Endothelial cell (in vitro differentiated cells): ENCODE measurements at regions not wholly inside any gene's neighbourhood (a gene's known extent, or its start where the extent isn't known, plus 50 kb on each side); places are given as distances from the start of the nearest gene placed in this dataset.
"Not testable (repeated sequence)": the region's sequence is repeated elsewhere in the genome, so short reads cannot be mapped to it uniquely, and the experiment has no call there.

Experiments used
- DNase-seq: peaks from one replicate; pipeline ENCODE4 v3.0.0; 2021; ENCODE audit warnings: low spot score
- H3K27ac Mint-ChIP-seq: one replicate; pipeline ENCODE4 v1.8.0; 2021; ENCODE audit warnings: mixed read lengths, inconsistent platforms; ENCODE audit not compliant: unreplicated experiment
- H3K27me3 Mint-ChIP-seq: one replicate; pipeline ENCODE4 v1.8.0; 2021; ENCODE audit warnings: mild to moderate bottlenecking, moderate library complexity, mixed read lengths, inconsistent platforms; ENCODE audit not compliant: unreplicated experiment
- H3K36me3 Mint-ChIP-seq: one replicate; pipeline ENCODE4 v1.8.0; 2021; ENCODE audit warnings: mild to moderate bottlenecking, low read depth, mixed read lengths, inconsistent platforms; ENCODE audit not compliant: unreplicated experiment
- H3K4me1 Mint-ChIP-seq: one replicate; pipeline ENCODE4 v1.8.0; 2021; ENCODE audit warnings: mild to moderate bottlenecking, mixed read lengths, inconsistent platforms; ENCODE audit not compliant: unreplicated experiment
- H3K4me3 Mint-ChIP-seq: one replicate; pipeline ENCODE4 v1.8.0; 2021; ENCODE audit warnings: mild to moderate bottlenecking, mixed read lengths, inconsistent platforms; ENCODE audit not compliant: unreplicated experiment
- H3K9me3 Mint-ChIP-seq: one replicate; pipeline ENCODE4 v1.8.0; 2021; ENCODE audit warnings: mixed read lengths, inconsistent platforms; ENCODE audit not compliant: unreplicated experiment
- CTCF ChIP-seq: fragments of 200-600 bp; sonication (generic); IDR thresholded peaks from one replicate; pipeline ENCODE4 v1.5.0; 2021; ENCODE audit warnings: antibody characterized with exemption; ENCODE audit not compliant: unreplicated experiment

DNA sequence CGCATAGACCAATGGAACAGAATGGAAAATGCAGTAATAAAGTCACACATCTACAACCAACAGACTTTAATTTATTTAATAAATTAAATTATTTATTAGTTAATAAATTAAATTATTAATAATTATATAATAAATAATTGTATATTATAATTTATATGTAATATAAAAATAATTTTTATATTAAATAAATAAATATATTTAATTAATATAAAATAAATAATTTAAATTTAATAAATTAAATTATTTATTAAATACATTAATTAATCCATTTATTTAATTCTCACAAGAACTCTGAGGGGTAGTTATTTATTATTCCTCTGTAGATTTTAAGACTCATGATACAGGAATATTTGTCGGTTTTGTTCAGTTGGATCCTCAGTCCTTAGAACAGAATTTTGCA lies 176.1 kb upstream of the ADAMTS19 start:
- DNase-seq, result no peak
- no peak overlapping the region for H3K4me3 Mint-ChIP-seq
- no peak overlapping the region for H3K27ac Mint-ChIP-seq
- H3K9me3 Mint-ChIP-seq, result no peaks in the 10 kb centered on the region
- no peaks in the 10 kb centered on the region for H3K27me3 Mint-ChIP-seq
- peaks cover 5% of the 10 kb centered on the region for H3K4me1 Mint-ChIP-seq
- no peak for TF ChIP-seq CTCF
- no peaks in the 10 kb centered on the region for H3K36me3 Mint-ChIP-seq

DNA sequence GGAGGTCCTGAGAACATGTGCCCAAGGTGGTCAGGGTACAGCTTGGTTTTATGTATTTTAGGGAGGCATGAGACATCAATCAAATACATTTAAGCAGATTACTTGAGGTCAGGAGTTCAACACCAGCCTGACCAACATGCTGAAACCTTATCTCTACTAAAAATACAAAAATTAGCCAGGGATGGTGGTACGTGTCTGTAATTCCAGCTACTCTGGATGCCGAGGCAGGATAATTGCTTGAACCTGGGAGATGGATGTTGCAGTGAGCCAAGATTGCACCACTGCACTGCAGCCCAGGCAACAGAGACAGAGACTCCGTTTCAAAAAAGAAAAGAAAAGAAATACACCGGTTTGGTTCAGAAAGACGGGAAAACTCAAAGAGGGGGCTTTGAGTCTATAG lies 165.9 kb upstream of the ADAMTS19 start:
- H3K9me3 Mint-ChIP-seq, H3K36me3 Mint-ChIP-seq, H3K4me3 Mint-ChIP-seq, H3K4me1 Mint-ChIP-seq, DNase-seq, H3K27me3 Mint-ChIP-seq, H3K27ac Mint-ChIP-seq: not testable (repeated sequence)

DNA sequence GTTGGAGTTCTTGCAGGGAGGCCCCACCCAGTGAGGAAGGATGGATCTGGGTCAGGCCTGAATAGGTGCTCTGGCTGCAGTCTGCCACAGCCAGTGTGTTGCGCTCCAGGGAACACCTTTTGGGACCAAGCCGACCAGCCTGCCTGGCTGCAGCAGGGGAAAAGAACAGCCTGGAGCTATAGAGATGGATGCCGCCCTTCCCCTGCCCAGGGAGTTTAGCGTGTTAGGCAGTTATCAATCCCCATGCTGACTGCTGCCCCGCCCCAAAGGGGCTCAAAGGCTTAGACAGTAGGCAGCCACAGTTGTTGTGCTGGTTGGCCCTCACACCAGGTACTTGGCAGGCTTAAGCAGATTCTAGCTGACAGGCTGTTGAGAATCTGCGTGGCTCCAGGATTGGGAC lies 153.4 kb upstream of the ADAMTS19 start:
- no peaks in the 10 kb centered on the region for H3K9me3 Mint-ChIP-seq

DNA sequence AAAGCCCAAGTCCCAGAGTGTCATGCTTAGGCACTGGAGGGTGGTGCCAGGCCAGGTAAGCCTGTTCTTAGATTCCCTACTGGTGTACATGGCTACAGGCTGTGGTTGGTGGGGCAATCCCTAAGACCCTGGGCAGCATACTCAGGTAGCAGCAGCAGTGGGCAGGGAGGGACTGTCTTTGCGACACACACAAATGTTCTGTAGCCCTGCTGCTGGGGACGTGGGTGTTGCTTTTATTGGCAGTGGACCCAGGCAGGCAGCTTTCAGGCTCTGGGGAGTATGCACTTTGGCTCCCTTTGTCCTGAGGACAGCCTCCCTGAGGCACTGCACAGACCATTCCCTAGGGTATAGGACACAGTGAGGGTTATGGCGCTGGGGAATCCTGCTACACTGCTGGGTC lies 137.1 kb upstream of the ADAMTS19 start:
- Mint-ChIP-seq H3K27ac (no peak overlapping the region), H3K4me1 (no peaks in the 10 kb centered on the region), H3K36me3 (no peaks in the 10 kb centered on the region), H3K4me3 (no peak overlapping the region), H3K9me3 (no peaks in the 10 kb centered on the region), H3K27me3 (no peaks in the 10 kb centered on the region)
- no peak for TF ChIP-seq CTCF
- no peak for DNase-seq

More for the DNA sequence above, 153.4 kb upstream of the ADAMTS19 start:
- Mint-ChIP-seq H3K4me3 (no peak overlapping the region), H3K4me1 (no peaks in the 10 kb centered on the region), H3K27me3 (no peaks in the 10 kb centered on the region), H3K27ac (no peak overlapping the region), H3K36me3 (no peaks in the 10 kb centered on the region)
- DNase-seq, result no peak
- TF ChIP-seq CTCF, result no peak

DNA sequence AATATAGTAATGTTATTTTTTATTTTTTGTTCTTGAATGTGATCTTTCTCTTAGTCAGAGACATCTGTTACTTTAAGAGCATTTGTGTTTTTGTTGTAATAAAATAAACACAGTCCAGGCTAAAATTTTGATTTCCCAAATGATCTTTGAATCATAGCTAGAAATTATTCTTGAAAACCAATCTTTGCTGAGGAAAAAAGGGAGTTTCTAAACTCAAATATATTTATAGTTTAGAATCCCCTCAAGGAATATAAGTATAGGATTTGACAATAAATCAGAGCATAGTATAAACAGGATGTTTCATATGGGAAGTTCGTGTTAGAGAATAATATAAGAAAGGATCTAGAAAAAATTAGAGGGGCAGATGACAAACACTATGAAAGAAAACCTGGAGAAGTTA lies 118.8 kb upstream of the ADAMTS19 start:
- no peaks in the 10 kb centered on the region for H3K36me3 Mint-ChIP-seq
- H3K27me3 Mint-ChIP-seq, result no peaks in the 10 kb centered on the region
- no peak for TF ChIP-seq CTCF
- no peak for DNase-seq
- H3K27ac Mint-ChIP-seq, result no peak overlapping the region
- H3K9me3 Mint-ChIP-seq, result no peaks in the 10 kb centered on the region
- H3K4me1 Mint-ChIP-seq, result peaks cover 5% of the 10 kb centered on the region
- H3K4me3 Mint-ChIP-seq, result no peak overlapping the region

DNA sequence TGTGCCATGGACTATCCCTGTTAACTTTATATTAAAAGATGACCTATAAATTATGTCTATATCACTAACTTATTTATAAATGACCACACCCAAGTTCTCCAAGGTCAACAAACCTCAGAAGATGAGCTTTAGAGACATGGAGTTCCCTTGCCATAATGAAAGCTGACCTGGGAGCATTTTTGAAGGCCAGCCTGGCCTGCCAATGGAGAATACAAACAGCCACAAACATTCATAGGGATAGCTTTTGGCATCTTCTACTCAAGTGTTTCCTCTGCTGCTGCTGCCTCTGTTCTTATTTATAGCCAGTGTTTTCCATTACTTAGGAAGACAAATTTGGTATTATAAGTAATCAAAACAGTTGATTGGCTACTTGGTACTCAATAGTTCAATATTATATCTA lies 117.3 kb upstream of the ADAMTS19 start:
- no peaks in the 10 kb centered on the region for H3K9me3 Mint-ChIP-seq
- no peak for DNase-seq
- H3K36me3 Mint-ChIP-seq, result no peaks in the 10 kb centered on the region
- H3K27ac Mint-ChIP-seq, result no peak overlapping the region
- peaks cover 5% of the 10 kb centered on the region for H3K4me1 Mint-ChIP-seq
- no peak overlapping the region for H3K4me3 Mint-ChIP-seq
- TF ChIP-seq CTCF, result no peak
- no peaks in the 10 kb centered on the region for H3K27me3 Mint-ChIP-seq
